Suprapubic skin (tissue), 3 donors: ENCODE measurements at regions not wholly inside any gene's neighbourhood (a gene's known extent, or its start where the extent isn't known, plus 50 kb on each side); places are given as distances from the start of the nearest gene placed in this dataset.

ENCODE experiments used
- CTCF ChIP-seq, 2 donors: fragments of 200-600 bp in 1 of 2; fragments of 450-650 bp in 1 of 2; sonication (generic) in 1 of 2; IDR thresholded peaks; one replicate each; pipeline ENCODE4 v1.5.1; 2016 to 2019; ENCODE audit warnings: antibody characterized with exemption in 2 of 2, mild to moderate bottlenecking in 1 of 2, moderate library complexity in 1 of 2
- POLR2A ChIP-seq, 2 donors: fragments of 450-650 bp; IDR thresholded peaks; one replicate each; pipeline ENCODE4 v1.6.1; 2017; ENCODE audit warnings: antibody characterized with exemption in 2 of 2, mild to moderate bottlenecking in 2 of 2, moderate library complexity in 2 of 2

- TF ChIP-seq CTCF (IDR thresholded peaks at IDR 0.05): no peak
- TF ChIP-seq POLR2A (IDR thresholded peaks at IDR 0.05): no peak
Observed at GRCh38 chr1:94741510-94741909, 78.6 kb upstream of the SLC44A3 start.
